HG03442 (cell line): ENCODE measurements at regions not wholly inside any gene's neighbourhood (a gene's known extent, or its start where the extent isn't known, plus 50 kb on each side); places are given as distances from the start of the nearest gene placed in this dataset.
"Not testable (repeated sequence)": the region's sequence is repeated elsewhere in the genome, so short reads cannot be mapped to it uniquely, and the experiment has no call there.

Experiments used
- ATAC-seq: cut with Tn5 transposase; IDR thresholded peaks from one replicate; pipeline ENCODE4 v1.9.1; 2021; ENCODE audit warnings: mild to moderate bottlenecking, moderate library complexity; ENCODE audit not compliant: unreplicated experiment

- ATAC-seq, result no peak
These were observed 468.9 kb upstream of the CCDC54 start for GRCh38 chr3:106908181-106908938.

GRCh38 chr3:106913111-106913698, 464.0 kb upstream of the CCDC54 start:
- no peak for ATAC-seq

GRCh38 chr3:106913966-106914365, 463.3 kb upstream of the CCDC54 start:
- no peak for ATAC-seq

- no peak for ATAC-seq
These were observed 456.6 kb upstream of the CCDC54 start for GRCh38 chr3:106920609-106921008.

GRCh38 chr3:106929081-106929480, 448.2 kb upstream of the CCDC54 start:
- ATAC-seq, result no peak

- no peak for ATAC-seq
These were observed 447.2 kb upstream of the CCDC54 start for GRCh38 chr3:106930086-106930485.

- ATAC-seq, result no peak
These were observed 445.3 kb upstream of the CCDC54 start for GRCh38 chr3:106931904-106932303.

GRCh38 chr3:106936337-106936736, 440.9 kb upstream of the CCDC54 start:
- no peak for ATAC-seq

- no peak for ATAC-seq
These were observed 435.2 kb upstream of the CCDC54 start for GRCh38 chr3:106942051-106942450.

GRCh38 chr3:106943071-106943470, 434.2 kb upstream of the CCDC54 start:
- no peak for ATAC-seq

GRCh38 chr3:106945435-106945834, 431.8 kb upstream of the CCDC54 start:
- no peak for ATAC-seq

GRCh38 chr3:106946866-106947265, 430.4 kb upstream of the CCDC54 start:
- no peak for ATAC-seq

- no peak for ATAC-seq
These were observed 420.2 kb upstream of the CCDC54 start for GRCh38 chr3:106957029-106957428.

GRCh38 chr3:106962993-106963392, 414.2 kb upstream of the CCDC54 start:
- no peak for ATAC-seq

GRCh38 chr3:106963442-106963841, 413.8 kb upstream of the CCDC54 start:
- ATAC-seq, result no peak

GRCh38 chr3:106965307-106965706, 411.9 kb upstream of the CCDC54 start:
- no peak for ATAC-seq

GRCh38 chr3:106969596-106969995, 407.6 kb upstream of the CCDC54 start:
- ATAC-seq, result no peak

GRCh38 chr3:106981392-106981791, 395.8 kb upstream of the CCDC54 start:
- ATAC-seq, result no peak

- ATAC-seq, result no peak
These were observed 391.5 kb upstream of the CCDC54 start for GRCh38 chr3:106985721-106986120.

GRCh38 chr3:106998841-106999682, 378.2 kb upstream of the CCDC54 start:
- not testable (repeated sequence) for ATAC-seq

GRCh38 chr3:107001635-107002034, 375.6 kb upstream of the CCDC54 start:
- no peak for ATAC-seq

- not testable (repeated sequence) for ATAC-seq
These were observed 371.9 kb upstream of the CCDC54 start for GRCh38 chr3:107005352-107005751.
